HT1080 (cell line): ENCODE measurements at regions not wholly inside any gene's neighbourhood (a gene's known extent, or its start where the extent isn't known, plus 50 kb on each side); places are given as distances from the start of the nearest gene placed in this dataset.
A peak's percentile ranks its signal among the peaks of the same experiment; 100 is the strongest.

ENCODE experiments used
- DNase-seq: peaks from one replicate; pipeline ENCODE4 v3.0.0-alpha.2; 2015; ENCODE audit warnings: low read depth

- DNase-seq, result peak; percentile 85
Observed at GRCh38 chr1:177848577-177848976, 121.3 kb downstream of the SEC16B start.

GRCh38 chr1:177847843-177848242, 122.0 kb downstream of the SEC16B start:
- DNase-seq, result peak; percentile 88

- no peak for DNase-seq
Observed at GRCh38 chr1:177838907-177839485, 130.9 kb downstream of the SEC16B start.

GRCh38 chr1:177833631-177834030, 136.2 kb downstream of the SEC16B start:
- DNase-seq, result no peak

- DNase-seq, result no peak
Observed at GRCh38 chr1:177830531-177831135, 139.2 kb downstream of the SEC16B start.

- no peak for DNase-seq
Observed at GRCh38 chr1:177825276-177825901, 144.5 kb downstream of the SEC16B start.

GRCh38 chr1:177824508-177824982, 145.3 kb downstream of the SEC16B start:
- DNase-seq, result no peak

- no peak for DNase-seq
Observed at GRCh38 chr1:177820213-177820612, 149.6 kb downstream of the SEC16B start.

- DNase-seq, result no peak
Observed at GRCh38 chr1:177817937-177818875, 151.7 kb downstream of the SEC16B start.

- DNase-seq, result no peak
Observed at GRCh38 chr1:177812650-177813049, 157.2 kb downstream of the SEC16B start.

- no peak for DNase-seq
Observed at GRCh38 chr1:177812144-177812543, 157.7 kb downstream of the SEC16B start.

GRCh38 chr1:177811429-177811828, 158.4 kb downstream of the SEC16B start:
- no peak for DNase-seq

GRCh38 chr1:177809819-177810218, 160.0 kb downstream of the SEC16B start:
- peak; percentile 6 for DNase-seq

GRCh38 chr1:177802304-177802703, 167.6 kb downstream of the SEC16B start:
- no peak for DNase-seq

- no peak for DNase-seq
Observed at GRCh38 chr1:177801790-177802189, 168.1 kb downstream of the SEC16B start.

- peak; percentile 85 for DNase-seq
Observed at GRCh38 chr1:177800400-177801088, 169.3 kb downstream of the SEC16B start.

- no peak for DNase-seq
Observed at GRCh38 chr1:177799746-177800145, 170.1 kb downstream of the SEC16B start.

- DNase-seq, result no peak
Observed at GRCh38 chr1:177798614-177799013, 171.2 kb downstream of the SEC16B start.

GRCh38 chr1:177796561-177796960, 173.3 kb downstream of the SEC16B start:
- DNase-seq, result no peak

- DNase-seq, result no peak
Observed at GRCh38 chr1:177794376-177794991, 175.4 kb downstream of the SEC16B start.

- DNase-seq, result no peak
Observed at GRCh38 chr1:177793900-177794299, 176.0 kb downstream of the SEC16B start.
